Cardiac fibroblast (primary cell): ENCODE measurements at regions not wholly inside any gene's neighbourhood (a gene's known extent, or its start where the extent isn't known, plus 50 kb on each side); places are given as distances from the start of the nearest gene placed in this dataset.

ENCODE experiments used
- DNase-seq, 2 donors: peaks; one replicate each; pipeline versions ENCODE4 v3.0.0 to v3.0.0-alpha.2; 2010; ENCODE audit warnings: low read depth in 2 of 2
- H3K4me3 ChIP-seq, 2 donors: replicated peaks in 1 of 2; 1 replicate in 1 of 2; 2 replicates in 1 of 2; pipeline ENCODE4 v1.5.1; 2011; ENCODE audit warnings: low read depth in 2 of 2, low read length in 2 of 2, mild to moderate bottlenecking in 2 of 2, moderate library complexity in 1 of 2
- CTCF ChIP-seq: IDR thresholded peaks from one replicate; pipeline ENCODE4 v1.5.1; 2011; ENCODE audit warnings: low read depth, mild to moderate bottlenecking, low read length, inconsistent platforms

GRCh38 chr12:16658699-16659098 lies 52.7 kb upstream of the LMO3 start:
- no peak for TF ChIP-seq CTCF
- no peak for DNase-seq

More at GRCh38 chr12:16658699-16659098, 52.7 kb upstream of the LMO3 start:
- no peak overlapping the region for H3K4me3 ChIP-seq
